ENCODE measurements at regions not wholly inside any gene's neighbourhood (a gene's known extent, or its start where the extent isn't known, plus 50 kb on each side); places are given as distances from the start of the nearest gene placed in this dataset.
"Not testable (repeated sequence)": the region's sequence is repeated elsewhere in the genome, so short reads cannot be mapped to it uniquely, and the experiment has no call there.

GRCh38 chr5:102049517-102049916 lies 246.6 kb downstream of the SLCO4C1 start:
- H3K27ac Mint-ChIP-seq (ENCODE audit: unreplicated experiment) = no peak overlapping the region
- Histone ChIP-seq H3K9me3 (no peaks in the 10 kb centered on the region), H3K4me1 (no peaks in the 10 kb centered on the region), H3K36me3 (ENCODE audit: control insufficient read depth, insufficient read depth, low read length) (no peaks in the 10 kb centered on the region), H3K27me3 (replicated peaks; ENCODE audit: control insufficient read depth, insufficient read depth, low read length) (no peaks in the 10 kb centered on the region), H3K4me3 (ENCODE audit: low read depth, low read length) (no peak overlapping the region)
- H3K36me3 Mint-ChIP-seq (ENCODE audit: insufficient read depth, unreplicated experiment) = no peaks in the 10 kb centered on the region
- H3K4me1 Mint-ChIP-seq (ENCODE audit: low read depth, unreplicated experiment) = no peaks in the 10 kb centered on the region
- intact Hi-C loops (cut with micrococcal nuclease; ENCODE audit: unreplicated experiment) = no loop called here
- no peak for DNase-seq
- ChIA-PET POLR2A (no interaction called here), CTCF (no interaction called here)
- TF ChIP-seq CTCF (IDR thresholded peaks at IDR 0.05; ENCODE audit: insufficient read depth in 1 of 2, low read depth in 1 of 2, low read length in 1 of 2, severe bottlenecking in 1 of 2, unreplicated experiment in 1 of 2) = no peak
- no TSS peak for BruUV-seq (replicated peaks)
- H3K4me3 Mint-ChIP-seq (ENCODE audit: unreplicated experiment) = no peak overlapping the region
- H3K27me3 Mint-ChIP-seq (ENCODE audit: insufficient read depth, unreplicated experiment) = no peaks in the 10 kb centered on the region
- no peaks in the 10 kb centered on the region for H3K9me3 Mint-ChIP-seq (ENCODE audit: unreplicated experiment)

DNA sequence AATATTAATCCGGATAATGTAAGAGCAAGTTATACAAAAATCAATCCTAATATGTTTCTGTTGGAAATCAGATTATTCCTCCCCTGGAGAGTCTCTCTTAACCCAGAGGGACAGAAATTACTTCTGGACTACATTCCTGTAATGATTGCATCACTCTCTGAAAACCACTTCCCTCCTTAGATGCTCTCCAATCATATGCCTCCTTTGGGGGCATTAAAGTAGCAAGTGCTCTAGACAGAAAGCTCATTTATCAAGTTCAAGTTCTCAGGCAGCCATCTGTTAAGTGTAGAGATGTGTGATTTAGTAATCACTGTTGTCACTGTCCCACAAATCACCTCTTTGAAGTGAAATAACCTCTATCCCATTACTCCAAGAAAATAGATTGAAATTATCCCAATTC lies 247.1 kb downstream of the SLCO4C1 start:
- Mint-ChIP-seq H3K27ac (ENCODE audit: unreplicated experiment) (no peak overlapping the region), H3K27me3 (ENCODE audit: insufficient read depth, unreplicated experiment) (no peaks in the 10 kb centered on the region), H3K4me1 (ENCODE audit: low read depth, unreplicated experiment) (no peaks in the 10 kb centered on the region), H3K9me3 (ENCODE audit: unreplicated experiment) (no peaks in the 10 kb centered on the region), H3K36me3 (ENCODE audit: insufficient read depth, unreplicated experiment) (no peaks in the 10 kb centered on the region), H3K4me3 (ENCODE audit: unreplicated experiment) (no peak overlapping the region)
- Histone ChIP-seq H3K36me3 (ENCODE audit: control insufficient read depth, insufficient read depth, low read length) (no peaks in the 10 kb centered on the region), H3K4me3 (ENCODE audit: low read depth, low read length) (no peak overlapping the region), H3K9me3 (no peaks in the 10 kb centered on the region), H3K27me3 (replicated peaks; ENCODE audit: control insufficient read depth, insufficient read depth, low read length) (no peaks in the 10 kb centered on the region), H3K4me1 (no peaks in the 10 kb centered on the region)
- DNase-seq = no peak
- ChIA-PET POLR2A (no interaction called here), CTCF (no interaction called here)
- BruUV-seq (replicated peaks) = no TSS peak
- no peak for TF ChIP-seq CTCF (IDR thresholded peaks at IDR 0.05; ENCODE audit: insufficient read depth in 1 of 2, low read depth in 1 of 2, low read length in 1 of 2, severe bottlenecking in 1 of 2, unreplicated experiment in 1 of 2)
- intact Hi-C loops (cut with micrococcal nuclease; ENCODE audit: unreplicated experiment) = no loop called here

DNA sequence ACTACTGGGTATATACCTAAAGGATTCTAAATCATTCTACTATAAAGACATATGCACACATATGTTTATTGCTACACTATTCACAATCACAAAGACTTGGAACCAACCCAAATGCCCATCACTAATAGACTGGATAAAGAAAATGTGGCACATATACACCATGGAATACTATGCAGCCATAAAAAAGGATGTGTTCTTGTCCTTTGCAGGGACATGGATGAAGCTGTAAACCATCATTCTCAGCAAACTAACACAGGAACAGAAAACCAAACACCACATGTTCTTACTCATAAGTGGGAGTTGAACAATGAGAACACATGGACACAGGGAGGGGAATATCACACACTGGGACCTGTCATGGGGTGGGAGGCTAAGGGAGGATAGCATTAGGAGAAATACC lies 249.0 kb downstream of the SLCO4C1 start:
- H3K36me3 ChIP-seq (ENCODE audit: control insufficient read depth, insufficient read depth, low read length); H3K9me3 Mint-ChIP-seq (ENCODE audit: unreplicated experiment); H3K36me3 Mint-ChIP-seq (ENCODE audit: insufficient read depth, unreplicated experiment); POLR2A ChIA-PET; H3K4me1 ChIP-seq; H3K4me3 ChIP-seq (ENCODE audit: low read depth, low read length); DNase-seq; BruUV-seq (replicated peaks); H3K27ac Mint-ChIP-seq (ENCODE audit: unreplicated experiment); H3K9me3 ChIP-seq; intact Hi-C loops (cut with micrococcal nuclease; ENCODE audit: unreplicated experiment); H3K27me3 Mint-ChIP-seq (ENCODE audit: insufficient read depth, unreplicated experiment); H3K27me3 ChIP-seq (replicated peaks; ENCODE audit: control insufficient read depth, insufficient read depth, low read length); H3K4me3 Mint-ChIP-seq (ENCODE audit: unreplicated experiment); CTCF ChIA-PET; H3K4me1 Mint-ChIP-seq (ENCODE audit: low read depth, unreplicated experiment): not testable (repeated sequence)

GRCh38 chr5:102040326-102040725 lies 255.8 kb downstream of the SLCO4C1 start:
- no peak overlapping the region for H3K27ac Mint-ChIP-seq (ENCODE audit: unreplicated experiment)
- H3K36me3 Mint-ChIP-seq (ENCODE audit: insufficient read depth, unreplicated experiment) = no peaks in the 10 kb centered on the region
- Histone ChIP-seq H3K4me1 (no peaks in the 10 kb centered on the region), H3K36me3 (ENCODE audit: control insufficient read depth, insufficient read depth, low read length) (no peaks in the 10 kb centered on the region), H3K4me3 (ENCODE audit: low read depth, low read length) (no peak overlapping the region), H3K9me3 (no peaks in the 10 kb centered on the region), H3K27me3 (replicated peaks; ENCODE audit: control insufficient read depth, insufficient read depth, low read length) (no peaks in the 10 kb centered on the region)
- no peak for TF ChIP-seq CTCF (IDR thresholded peaks at IDR 0.05; ENCODE audit: insufficient read depth in 1 of 2, low read depth in 1 of 2, low read length in 1 of 2, severe bottlenecking in 1 of 2, unreplicated experiment in 1 of 2)
- BruUV-seq (replicated peaks) = no TSS peak
- no peak overlapping the region for H3K4me3 Mint-ChIP-seq (ENCODE audit: unreplicated experiment)
- no peak for DNase-seq
- CTCF ChIA-PET = no interaction called here
- H3K27me3 Mint-ChIP-seq (ENCODE audit: insufficient read depth, unreplicated experiment) = no peaks in the 10 kb centered on the region
- H3K9me3 Mint-ChIP-seq (ENCODE audit: unreplicated experiment) = no peaks in the 10 kb centered on the region
- no peaks in the 10 kb centered on the region for H3K4me1 Mint-ChIP-seq (ENCODE audit: low read depth, unreplicated experiment)
- intact Hi-C loops (cut with micrococcal nuclease; ENCODE audit: unreplicated experiment) = no loop called here
- POLR2A ChIA-PET = no interaction called here
